ENCODE measurements at regions not wholly inside any gene's neighbourhood (a gene's known extent, or its start where the extent isn't known, plus 50 kb on each side); places are given as distances from the start of the nearest gene placed in this dataset.

DNA sequence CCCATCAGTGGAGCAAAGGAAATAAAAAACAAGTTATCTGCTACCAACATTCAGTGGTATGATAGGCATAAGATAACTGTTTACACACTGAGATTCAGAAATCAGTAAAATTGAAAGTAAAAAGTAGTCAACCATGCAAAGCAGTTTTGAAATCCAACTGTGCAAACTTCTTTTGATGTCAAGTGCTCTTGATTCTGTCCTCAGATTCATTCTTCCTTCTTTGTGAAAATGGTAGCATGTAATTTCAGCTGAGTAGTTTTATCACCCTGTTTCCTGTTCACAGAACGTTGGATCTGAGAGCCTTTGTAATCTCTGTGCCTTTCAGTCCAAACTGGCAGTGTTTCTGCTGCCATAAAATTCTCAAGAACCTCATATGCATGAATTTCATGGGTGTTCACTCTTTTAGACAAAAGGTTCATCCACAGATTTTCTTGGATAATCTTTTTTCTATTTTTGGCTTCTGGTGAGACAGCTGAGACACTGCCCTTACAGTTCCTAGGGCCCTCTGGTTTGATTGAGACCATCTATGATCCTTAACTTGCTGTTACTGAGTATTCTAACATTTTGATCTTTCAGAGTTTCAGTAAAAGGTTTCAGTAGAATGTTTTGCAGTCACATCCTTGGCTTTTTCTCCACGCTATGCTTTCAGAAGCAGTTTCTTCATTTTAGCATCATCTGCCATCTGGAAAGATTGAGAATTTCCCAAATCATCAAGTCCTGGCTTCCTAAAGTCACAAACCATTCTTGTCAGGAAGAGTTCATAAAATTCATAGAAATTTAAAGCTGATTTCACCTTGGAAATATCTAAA, 272.3 kb upstream of the EPHA4 start:
- no peak overlapping the region for H3K4me3 ChIP-seq (ENCODE audit: control insufficient read depth in 2 of 3, extremely low read depth in 1 of 3, insufficient read depth in 2 of 3, low read depth in 1 of 3, low read length in 3 of 3)
- H2AFZ ChIP-seq (ENCODE audit: control insufficient read depth, low read length), result no peak overlapping the region
- no peak for TF ChIP-seq EZH2 (IDR thresholded peaks at IDR 0.05; ENCODE audit: low read length)
- TF ChIP-seq, protein P1, sequence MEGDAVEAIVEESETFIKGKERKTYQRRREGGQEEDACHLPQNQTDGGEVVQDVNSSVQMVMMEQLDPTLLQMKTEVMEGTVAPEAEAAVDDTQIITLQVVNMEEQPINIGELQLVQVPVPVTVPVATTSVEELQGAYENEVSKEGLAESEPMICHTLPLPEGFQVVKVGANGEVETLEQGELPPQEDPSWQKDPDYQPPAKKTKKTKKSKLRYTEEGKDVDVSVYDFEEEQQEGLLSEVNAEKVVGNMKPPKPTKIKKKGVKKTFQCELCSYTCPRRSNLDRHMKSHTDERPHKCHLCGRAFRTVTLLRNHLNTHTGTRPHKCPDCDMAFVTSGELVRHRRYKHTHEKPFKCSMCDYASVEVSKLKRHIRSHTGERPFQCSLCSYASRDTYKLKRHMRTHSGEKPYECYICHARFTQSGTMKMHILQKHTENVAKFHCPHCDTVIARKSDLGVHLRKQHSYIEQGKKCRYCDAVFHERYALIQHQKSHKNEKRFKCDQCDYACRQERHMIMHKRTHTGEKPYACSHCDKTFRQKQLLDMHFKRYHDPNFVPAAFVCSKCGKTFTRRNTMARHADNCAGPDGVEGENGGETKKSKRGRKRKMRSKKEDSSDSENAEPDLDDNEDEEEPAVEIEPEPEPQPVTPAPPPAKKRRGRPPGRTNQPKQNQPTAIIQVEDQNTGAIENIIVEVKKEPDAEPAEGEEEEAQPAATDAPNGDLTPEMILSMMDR (optimal IDR thresholded peaks at IDR 0.05 in 1 of 3, IDR thresholded peaks at IDR 0.05 in 1 of 3, conservative IDR thresholded peaks at IDR 0.05 in 1 of 3; ENCODE audit: extremely low read depth in 1 of 3, insufficient read depth in 2 of 3, low read length in 3 of 3), result no peak
- H3K9me3 ChIP-seq (ENCODE audit: control insufficient read depth, low read depth, low read length), result no peaks in the 10 kb centered on the region
- H3K79me2 ChIP-seq (ENCODE audit: control insufficient read depth, insufficient read depth, low read length), result no peaks in the 10 kb centered on the region
- H4K20me1 ChIP-seq (ENCODE audit: control insufficient read depth, extremely low read depth, insufficient read depth, low read length), result no peaks in the 10 kb centered on the region
- no peak overlapping the region for H3K4me2 ChIP-seq (ENCODE audit: control insufficient read depth, extremely low read depth, insufficient read depth, low read depth, low read length)
- no peaks in the 10 kb centered on the region for H3K4me1 ChIP-seq (ENCODE audit: control insufficient read depth, extremely low read depth, insufficient read depth, low read length)
- no peaks in the 10 kb centered on the region for H3K9me1 ChIP-seq (ENCODE audit: control insufficient read depth, extremely low read depth, insufficient read depth, low read length)
- H3K27me3 ChIP-seq (ENCODE audit: control insufficient read depth, extremely low read depth, insufficient read depth, low read length), result no peaks in the 10 kb centered on the region
- dilution Hi-C loops (cut with MboI; ENCODE audit: extremely low pct_ligation_motif_present, low sequenced_read_pairs), result no loop called here
- DNase-seq (ENCODE audit: low read depth, low spot score), result no peak
- no peak overlapping the region for H3K27ac ChIP-seq (ENCODE audit: control insufficient read depth, insufficient read depth, low read length)
- FAIRE-seq, result no peak
- H3K9ac ChIP-seq (ENCODE audit: control insufficient read depth, extremely low read depth, insufficient read depth, low read length), result no peak overlapping the region
- H3K36me3 ChIP-seq (ENCODE audit: control insufficient read depth in 2 of 2, extremely low read depth in 1 of 2, insufficient read depth in 2 of 2, low read length in 2 of 2), result no peaks in the 10 kb centered on the region

GRCh38 chr2:221836095-221836494, 264.0 kb upstream of the EPHA4 start:
- FAIRE-seq, result no peak
- no peak overlapping the region for H2AFZ ChIP-seq (ENCODE audit: control insufficient read depth, low read length)
- dilution Hi-C loops (cut with MboI; ENCODE audit: extremely low pct_ligation_motif_present, low sequenced_read_pairs), result no loop called here

More at GRCh38 chr2:221836095-221836494, 264.0 kb upstream of the EPHA4 start:
- no peak overlapping the region for H3K27ac ChIP-seq (ENCODE audit: control insufficient read depth, insufficient read depth, low read length)
- no peaks in the 10 kb centered on the region for H3K4me1 ChIP-seq (ENCODE audit: control insufficient read depth, extremely low read depth, insufficient read depth, low read length)
- DNase-seq (ENCODE audit: low read depth, low spot score), result no peak
- H3K9ac ChIP-seq (ENCODE audit: control insufficient read depth, extremely low read depth, insufficient read depth, low read length), result no peak overlapping the region
- no peaks in the 10 kb centered on the region for H3K27me3 ChIP-seq (ENCODE audit: control insufficient read depth, extremely low read depth, insufficient read depth, low read length)
- no peak overlapping the region for H3K4me3 ChIP-seq (ENCODE audit: control insufficient read depth in 2 of 3, extremely low read depth in 1 of 3, insufficient read depth in 2 of 3, low read depth in 1 of 3, low read length in 3 of 3)
- H4K20me1 ChIP-seq (ENCODE audit: control insufficient read depth, extremely low read depth, insufficient read depth, low read length), result no peaks in the 10 kb centered on the region
- H3K4me2 ChIP-seq (ENCODE audit: control insufficient read depth, extremely low read depth, insufficient read depth, low read depth, low read length), result no peak overlapping the region
- no peaks in the 10 kb centered on the region for H3K36me3 ChIP-seq (ENCODE audit: control insufficient read depth in 2 of 2, extremely low read depth in 1 of 2, insufficient read depth in 2 of 2, low read length in 2 of 2)
- TF ChIP-seq EZH2 (IDR thresholded peaks at IDR 0.05; ENCODE audit: low read length), result no peak
- TF ChIP-seq, protein P1 (optimal IDR thresholded peaks at IDR 0.05 in 1 of 3, IDR thresholded peaks at IDR 0.05 in 1 of 3, conservative IDR thresholded peaks at IDR 0.05 in 1 of 3; ENCODE audit: extremely low read depth in 1 of 3, insufficient read depth in 2 of 3, low read length in 3 of 3), result peak in 1 of 3 experiments; percentile 30
- no peaks in the 10 kb centered on the region for H3K9me1 ChIP-seq (ENCODE audit: control insufficient read depth, extremely low read depth, insufficient read depth, low read length)
- H3K79me2 ChIP-seq (ENCODE audit: control insufficient read depth, insufficient read depth, low read length), result no peaks in the 10 kb centered on the region
- H3K9me3 ChIP-seq (ENCODE audit: control insufficient read depth, low read depth, low read length), result no peaks in the 10 kb centered on the region

Measured in keratinocyte (primary cell).